ENCODE measurements at regions not wholly inside any gene's neighbourhood (a gene's known extent, or its start where the extent isn't known, plus 50 kb on each side); places are given as distances from the start of the nearest gene placed in this dataset.
"Not testable (repeated sequence)": the region's sequence is repeated elsewhere in the genome, so short reads cannot be mapped to it uniquely, and the experiment has no call there.

- H3K27ac Mint-ChIP-seq, ATAC-seq, H3K4me1 Mint-ChIP-seq, H3K27me3 Mint-ChIP-seq, H3K9me3 Mint-ChIP-seq, DNase-seq, H3K4me3 Mint-ChIP-seq: not testable (repeated sequence)
Observed at GRCh38 chr9:42656789-42657188, 473.3 kb downstream of the SPATA31A6 start.

GRCh38 chr9:42657496-42657895 lies 474.0 kb downstream of the SPATA31A6 start:
- H3K27ac Mint-ChIP-seq, H3K4me3 Mint-ChIP-seq, H3K4me1 Mint-ChIP-seq, ATAC-seq, H3K9me3 Mint-ChIP-seq, DNase-seq, H3K27me3 Mint-ChIP-seq: not testable (repeated sequence)

- not testable (repeated sequence) for ATAC-seq, H3K9me3 Mint-ChIP-seq, H3K4me1 Mint-ChIP-seq, H3K27ac Mint-ChIP-seq, H3K27me3 Mint-ChIP-seq, DNase-seq, H3K4me3 Mint-ChIP-seq
Observed at GRCh38 chr9:42697146-42697545, 513.7 kb downstream of the SPATA31A6 start.

GRCh38 chr9:42702890-42703289 lies 519.4 kb downstream of the SPATA31A6 start:
- not testable (repeated sequence) for DNase-seq, H3K27me3 Mint-ChIP-seq, H3K4me3 Mint-ChIP-seq, ATAC-seq, H3K9me3 Mint-ChIP-seq, H3K4me1 Mint-ChIP-seq, H3K27ac Mint-ChIP-seq

DNA sequence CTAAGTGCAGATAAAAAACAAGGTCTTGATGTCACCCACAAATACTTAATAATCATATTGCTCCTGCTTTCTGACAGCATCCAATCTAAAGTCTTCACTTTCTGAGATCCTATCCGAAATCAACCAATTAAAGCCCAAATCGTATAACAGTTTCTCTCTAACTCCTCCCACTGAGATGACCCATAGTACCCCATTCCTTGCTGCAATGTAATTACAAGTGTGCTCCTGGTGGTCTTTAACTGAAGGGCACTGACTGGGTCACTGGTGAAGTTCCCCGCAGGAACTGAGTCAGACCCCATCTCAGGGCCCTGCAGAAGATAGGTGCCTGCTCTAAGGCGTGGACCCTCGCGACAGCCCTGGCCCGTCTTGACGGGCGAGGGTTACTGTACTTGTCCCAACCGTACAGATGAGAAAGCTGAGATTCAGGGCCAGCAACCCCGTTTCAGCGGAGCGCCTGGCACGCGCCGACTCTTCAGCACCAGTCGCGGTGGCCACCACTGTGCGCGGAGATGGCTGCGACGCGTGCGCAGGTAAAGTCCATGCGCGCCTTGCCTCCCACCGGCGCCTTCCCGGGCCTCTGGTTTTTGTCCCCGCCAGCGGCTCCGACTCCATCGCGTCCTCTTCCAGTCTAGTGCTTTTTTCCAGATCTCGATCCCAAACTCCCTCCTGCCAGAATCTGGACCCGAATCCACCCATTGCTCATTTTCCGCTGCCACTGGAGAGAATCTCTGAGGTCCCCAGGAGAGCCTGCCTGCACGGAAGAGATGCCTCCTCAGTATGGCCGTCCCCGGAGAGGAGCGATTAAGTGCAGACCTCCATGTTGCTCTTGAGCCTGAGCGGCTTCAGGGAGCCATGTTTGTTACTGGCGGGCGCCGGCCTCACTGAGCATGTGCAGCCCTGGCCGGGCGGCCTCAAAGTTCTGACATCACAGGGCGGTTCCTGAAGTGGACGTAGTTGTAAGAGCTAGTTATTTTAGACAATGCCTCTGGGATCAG lies 541.7 kb downstream of the SPATA31A6 start:
- H3K4me3 Mint-ChIP-seq, H3K4me1 Mint-ChIP-seq, ATAC-seq, H3K27ac Mint-ChIP-seq, H3K27me3 Mint-ChIP-seq, H3K9me3 Mint-ChIP-seq: not testable (repeated sequence)
- peak; percentile 13 to 67 for DNase-seq

- not testable (repeated sequence) for H3K9me3 Mint-ChIP-seq, H3K4me1 Mint-ChIP-seq, ATAC-seq, H3K4me3 Mint-ChIP-seq, H3K27me3 Mint-ChIP-seq
- H3K27ac Mint-ChIP-seq, result peak overlapping the region in 1 of 2 donors; percentile 27
- DNase-seq, result peak; percentile 60
Observed at GRCh38 chr9:42743030-42743814, 559.8 kb downstream of the SPATA31A6 start.

- not testable (repeated sequence) for ATAC-seq, H3K27me3 Mint-ChIP-seq, H3K27ac Mint-ChIP-seq, H3K9me3 Mint-ChIP-seq, DNase-seq, H3K4me1 Mint-ChIP-seq, H3K4me3 Mint-ChIP-seq
Observed at GRCh38 chr9:42757251-42757650, 573.8 kb downstream of the SPATA31A6 start.

DNA sequence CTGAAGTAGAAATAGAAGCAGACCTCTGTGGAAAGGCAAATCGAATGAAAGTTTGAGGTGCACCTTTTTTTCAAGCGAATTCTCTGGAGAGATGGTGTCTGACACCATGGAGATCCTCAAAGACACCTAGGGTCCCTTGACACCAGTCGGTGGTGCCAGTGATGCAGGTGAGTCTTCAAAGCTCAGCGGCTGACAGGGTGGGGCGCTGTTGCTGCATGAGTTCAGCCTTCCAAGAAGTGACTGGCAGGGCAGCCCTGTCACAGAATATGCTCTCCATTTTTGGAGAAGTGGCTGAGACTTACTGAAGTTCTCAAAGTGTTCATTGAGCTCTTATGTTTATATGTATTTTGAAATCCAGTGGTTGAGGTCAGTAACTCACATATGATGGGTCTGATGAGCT lies 575.9 kb downstream of the SPATA31A6 start:
- not testable (repeated sequence) for H3K9me3 Mint-ChIP-seq, H3K27ac Mint-ChIP-seq, H3K4me1 Mint-ChIP-seq, DNase-seq, H3K27me3 Mint-ChIP-seq, ATAC-seq, H3K4me3 Mint-ChIP-seq

DNA sequence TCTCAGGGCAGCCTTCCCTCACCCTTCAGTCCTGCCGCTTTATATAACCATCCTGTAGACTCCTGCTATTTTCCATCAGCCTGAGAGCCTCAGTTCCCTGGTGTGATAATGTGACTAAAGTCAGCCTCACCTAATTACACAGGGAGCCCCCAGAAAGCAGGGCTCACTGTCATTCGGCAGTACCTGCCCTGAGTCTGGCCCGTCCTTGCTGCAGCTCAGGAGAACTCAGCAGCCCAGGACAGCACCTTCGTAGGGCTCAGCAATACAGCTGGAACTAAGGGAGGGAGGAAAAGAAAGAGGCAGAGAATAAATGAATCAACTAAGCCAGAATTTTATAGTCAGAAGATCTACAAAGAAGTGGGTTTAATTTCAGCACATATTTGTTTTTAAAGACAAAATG lies 598.7 kb downstream of the SPATA31A6 start:
- not testable (repeated sequence) for H3K4me1 Mint-ChIP-seq, H3K27ac Mint-ChIP-seq, H3K4me3 Mint-ChIP-seq, H3K27me3 Mint-ChIP-seq, DNase-seq, ATAC-seq, H3K9me3 Mint-ChIP-seq

- not testable (repeated sequence) for H3K4me1 Mint-ChIP-seq, DNase-seq, H3K27ac Mint-ChIP-seq, H3K4me3 Mint-ChIP-seq, ATAC-seq, H3K27me3 Mint-ChIP-seq
- H3K9me3 Mint-ChIP-seq, result peaks cover 0 to 14% of the 10 kb centered on the region in 2 donors
Observed at GRCh38 chr9:42792725-42793124, 609.3 kb downstream of the SPATA31A6 start.

DNA sequence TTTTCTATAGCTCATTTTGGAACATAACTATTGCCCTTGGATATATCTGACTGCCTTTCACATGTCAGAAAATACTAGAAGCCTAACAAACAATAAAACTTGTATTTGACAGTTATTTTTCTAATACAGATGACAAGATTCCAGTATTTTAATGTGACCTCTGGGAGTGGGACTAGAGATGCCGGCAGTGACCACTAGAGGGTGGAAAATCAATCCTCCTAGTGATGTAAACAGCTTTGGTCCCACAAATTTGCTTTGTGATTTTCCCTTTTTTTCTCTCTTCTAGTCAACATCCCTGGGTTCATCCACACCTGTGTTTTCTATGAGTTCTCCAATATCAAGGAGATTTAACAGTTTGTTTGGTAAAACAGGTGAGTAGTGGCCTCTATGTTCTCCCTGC lies 615.1 kb downstream of the SPATA31A6 start:
- ATAC-seq, DNase-seq, H3K4me1 Mint-ChIP-seq, H3K9me3 Mint-ChIP-seq, H3K27me3 Mint-ChIP-seq, H3K4me3 Mint-ChIP-seq, H3K27ac Mint-ChIP-seq: not testable (repeated sequence)

DNA sequence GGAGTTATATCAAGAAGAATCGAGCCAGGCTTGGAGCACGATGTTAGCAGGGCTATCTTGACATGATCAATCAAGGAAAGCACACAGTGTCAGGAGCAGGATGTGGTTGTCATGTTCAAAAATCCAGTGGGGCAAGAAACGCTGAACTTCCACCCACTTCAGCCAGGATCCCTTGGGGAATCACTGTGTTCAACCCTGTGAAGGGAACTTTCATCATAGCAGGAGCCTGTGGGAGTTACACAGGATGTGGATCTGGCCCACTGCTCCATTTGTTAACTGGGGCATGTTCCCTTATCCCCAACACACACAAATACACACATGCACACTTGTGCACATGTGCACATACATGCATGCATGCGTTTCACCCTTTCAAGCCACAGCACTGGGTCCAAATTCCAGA lies 619.3 kb downstream of the SPATA31A6 start:
- H3K4me3 Mint-ChIP-seq, H3K27ac Mint-ChIP-seq, H3K27me3 Mint-ChIP-seq, H3K9me3 Mint-ChIP-seq, H3K4me1 Mint-ChIP-seq, ATAC-seq, DNase-seq: not testable (repeated sequence)

GRCh38 chr9:42806674-42807073 lies 623.2 kb downstream of the SPATA31A6 start:
- not testable (repeated sequence) for H3K4me1 Mint-ChIP-seq, ATAC-seq, H3K27ac Mint-ChIP-seq, H3K4me3 Mint-ChIP-seq, H3K9me3 Mint-ChIP-seq, DNase-seq, H3K27me3 Mint-ChIP-seq

- not testable (repeated sequence) for H3K27me3 Mint-ChIP-seq, H3K9me3 Mint-ChIP-seq, H3K4me1 Mint-ChIP-seq, ATAC-seq, H3K4me3 Mint-ChIP-seq, DNase-seq, H3K27ac Mint-ChIP-seq
Observed at GRCh38 chr9:42821468-42821867, 638.0 kb downstream of the SPATA31A6 start.

DNA sequence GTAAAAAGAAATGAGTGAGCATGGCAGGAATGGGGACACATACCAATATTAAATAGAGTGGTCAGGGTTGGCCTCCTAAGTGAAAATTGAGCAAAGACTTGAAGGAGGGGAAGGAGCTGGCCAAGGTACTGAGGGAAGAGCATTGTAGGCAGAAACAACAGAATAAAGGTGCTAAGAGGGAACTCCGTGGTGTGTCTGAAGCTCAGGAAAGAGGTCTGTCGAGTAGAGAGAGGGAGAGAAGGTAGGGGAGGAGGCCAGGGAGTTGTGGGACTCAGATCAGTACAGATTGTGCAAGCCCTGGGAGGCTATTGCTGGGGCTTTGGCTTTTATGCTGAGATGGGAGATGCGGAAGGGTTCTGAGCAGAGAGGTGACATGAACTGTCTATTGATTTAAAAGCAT lies 664.7 kb downstream of the SPATA31A6 start:
- H3K9me3 Mint-ChIP-seq, H3K4me1 Mint-ChIP-seq, H3K27me3 Mint-ChIP-seq, DNase-seq, ATAC-seq, H3K27ac Mint-ChIP-seq, H3K4me3 Mint-ChIP-seq: not testable (repeated sequence)

Data from stimulated activated naive CD8-positive, alpha-beta T cell treated with anti-CD3 and anti-CD28 coated beads, Interleukin-15, amount 100 ng/mL, for 72 hours (primary cell).